ENCODE measurements at regions not wholly inside any gene's neighbourhood (a gene's known extent, or its start where the extent isn't known, plus 50 kb on each side); places are given as distances from the start of the nearest gene placed in this dataset.
"Not testable (repeated sequence)": the region's sequence is repeated elsewhere in the genome, so short reads cannot be mapped to it uniquely, and the experiment has no call there.

- no CpG with 5 or more reads among the region's 3 CpGs for WGBS
- H3K27me3 ChIP-seq (ENCODE audit: control insufficient read depth in 1 of 2, insufficient read depth in 1 of 2, low read length in 2 of 2); H3K4ac ChIP-seq (ENCODE audit: low read depth in 1 of 2, low read length in 2 of 2); H3K4me2 ChIP-seq (ENCODE audit: low read length, poor library complexity, severe bottlenecking); H2BK5ac ChIP-seq (ENCODE audit: low read depth, low read length, poor library complexity, severe bottlenecking); H2BK15ac ChIP-seq (ENCODE audit: low read depth, poor library complexity, severe bottlenecking); H3K36me3 ChIP-seq (ENCODE audit: control insufficient read depth in 1 of 2, insufficient read depth in 2 of 2, low read depth in 1 of 2, low read length in 2 of 2); H3K9ac ChIP-seq (ENCODE audit: low read length); H4K91ac ChIP-seq (ENCODE audit: low read length); H3K4me3 ChIP-seq (ENCODE audit: insufficient read depth in 1 of 2, low read depth in 1 of 2, low read length in 2 of 2); H4K8ac ChIP-seq (ENCODE audit: low read length); H3K18ac ChIP-seq (ENCODE audit: low read depth in 1 of 2, low read length in 2 of 2); H3K27ac ChIP-seq (ENCODE audit: low read length, poor library complexity, severe bottlenecking); DNase-seq; H2AK5ac ChIP-seq (ENCODE audit: low read length, severe bottlenecking); H2BK120ac ChIP-seq (ENCODE audit: low read depth, low read length); H2AFZ ChIP-seq (ENCODE audit: low read depth, low read length); H3K9me3 ChIP-seq (ENCODE audit: control insufficient read depth, low read length); H3K14ac ChIP-seq (ENCODE audit: low read length in 2 of 2); H2BK12ac ChIP-seq (ENCODE audit: low read length in 2 of 2); H3K4me1 ChIP-seq (ENCODE audit: control insufficient read depth, insufficient read depth, low read depth, low read length); H3K23ac ChIP-seq (ENCODE audit: low read length in 2 of 2); H3K79me1 ChIP-seq (replicated peaks; ENCODE audit: low read length, poor library complexity, severe bottlenecking): not testable (repeated sequence)
Observed at GRCh38 chr2:111583480-111583879, 300.5 kb downstream of the ANAPC1 start.

GRCh38 chr2:111584540-111584939 lies 299.5 kb downstream of the ANAPC1 start:
- H3K14ac ChIP-seq (ENCODE audit: low read length in 2 of 2); H3K4me2 ChIP-seq (ENCODE audit: low read length, poor library complexity, severe bottlenecking); H3K9me3 ChIP-seq (ENCODE audit: control insufficient read depth, low read length); H3K36me3 ChIP-seq (ENCODE audit: control insufficient read depth in 1 of 2, insufficient read depth in 2 of 2, low read depth in 1 of 2, low read length in 2 of 2); H3K79me1 ChIP-seq (replicated peaks; ENCODE audit: low read length, poor library complexity, severe bottlenecking); H2AFZ ChIP-seq (ENCODE audit: low read depth, low read length); H3K27me3 ChIP-seq (ENCODE audit: control insufficient read depth in 1 of 2, insufficient read depth in 1 of 2, low read length in 2 of 2); DNase-seq; H3K4ac ChIP-seq (ENCODE audit: low read depth in 1 of 2, low read length in 2 of 2); H2BK5ac ChIP-seq (ENCODE audit: low read depth, low read length, poor library complexity, severe bottlenecking); H2BK15ac ChIP-seq (ENCODE audit: low read depth, poor library complexity, severe bottlenecking); H3K27ac ChIP-seq (ENCODE audit: low read length, poor library complexity, severe bottlenecking); H3K23ac ChIP-seq (ENCODE audit: low read length in 2 of 2); H2BK120ac ChIP-seq (ENCODE audit: low read depth, low read length); H3K4me1 ChIP-seq (ENCODE audit: control insufficient read depth, insufficient read depth, low read depth, low read length); H4K8ac ChIP-seq (ENCODE audit: low read length); H2BK12ac ChIP-seq (ENCODE audit: low read length in 2 of 2); H2AK5ac ChIP-seq (ENCODE audit: low read length, severe bottlenecking); H4K91ac ChIP-seq (ENCODE audit: low read length); H3K9ac ChIP-seq (ENCODE audit: low read length); H3K4me3 ChIP-seq (ENCODE audit: insufficient read depth in 1 of 2, low read depth in 1 of 2, low read length in 2 of 2); H3K18ac ChIP-seq (ENCODE audit: low read depth in 1 of 2, low read length in 2 of 2): not testable (repeated sequence)
- no CpG with 5 or more reads among the region's 2 CpGs for WGBS

GRCh38 chr2:111584950-111585349 lies 299.0 kb downstream of the ANAPC1 start:
- no CpG with 5 or more reads among the region's 6 CpGs for WGBS
- H2AFZ ChIP-seq (ENCODE audit: low read depth, low read length), result not testable (repeated sequence)

GRCh38 chr2:111586014-111586413 lies 298.0 kb downstream of the ANAPC1 start:
- H4K8ac ChIP-seq (ENCODE audit: low read length); H3K23ac ChIP-seq (ENCODE audit: low read length in 2 of 2); H2BK15ac ChIP-seq (ENCODE audit: low read depth, poor library complexity, severe bottlenecking); H3K9ac ChIP-seq (ENCODE audit: low read length); H3K27me3 ChIP-seq (ENCODE audit: control insufficient read depth in 1 of 2, insufficient read depth in 1 of 2, low read length in 2 of 2); H3K14ac ChIP-seq (ENCODE audit: low read length in 2 of 2); H3K36me3 ChIP-seq (ENCODE audit: control insufficient read depth in 1 of 2, insufficient read depth in 2 of 2, low read depth in 1 of 2, low read length in 2 of 2); H2AFZ ChIP-seq (ENCODE audit: low read depth, low read length); H2BK12ac ChIP-seq (ENCODE audit: low read length in 2 of 2); H3K9me3 ChIP-seq (ENCODE audit: control insufficient read depth, low read length); DNase-seq; H3K4me3 ChIP-seq (ENCODE audit: insufficient read depth in 1 of 2, low read depth in 1 of 2, low read length in 2 of 2); H3K4me1 ChIP-seq (ENCODE audit: control insufficient read depth, insufficient read depth, low read depth, low read length); H3K18ac ChIP-seq (ENCODE audit: low read depth in 1 of 2, low read length in 2 of 2); H3K27ac ChIP-seq (ENCODE audit: low read length, poor library complexity, severe bottlenecking); H4K91ac ChIP-seq (ENCODE audit: low read length); H3K79me1 ChIP-seq (replicated peaks; ENCODE audit: low read length, poor library complexity, severe bottlenecking); H3K4ac ChIP-seq (ENCODE audit: low read depth in 1 of 2, low read length in 2 of 2); H3K4me2 ChIP-seq (ENCODE audit: low read length, poor library complexity, severe bottlenecking); H2AK5ac ChIP-seq (ENCODE audit: low read length, severe bottlenecking); H2BK120ac ChIP-seq (ENCODE audit: low read depth, low read length); H2BK5ac ChIP-seq (ENCODE audit: low read depth, low read length, poor library complexity, severe bottlenecking): not testable (repeated sequence)
- no CpG with 5 or more reads among the region's 2 CpGs for WGBS

More at GRCh38 chr2:111584950-111585349, 299.0 kb downstream of the ANAPC1 start:
- not testable (repeated sequence) for H3K4me1 ChIP-seq (ENCODE audit: control insufficient read depth, insufficient read depth, low read depth, low read length); H3K79me1 ChIP-seq (replicated peaks; ENCODE audit: low read length, poor library complexity, severe bottlenecking); DNase-seq; H3K9me3 ChIP-seq (ENCODE audit: control insufficient read depth, low read length); H3K4me2 ChIP-seq (ENCODE audit: low read length, poor library complexity, severe bottlenecking); H3K4me3 ChIP-seq (ENCODE audit: insufficient read depth in 1 of 2, low read depth in 1 of 2, low read length in 2 of 2); H3K36me3 ChIP-seq (ENCODE audit: control insufficient read depth in 1 of 2, insufficient read depth in 2 of 2, low read depth in 1 of 2, low read length in 2 of 2); H3K14ac ChIP-seq (ENCODE audit: low read length in 2 of 2); H4K8ac ChIP-seq (ENCODE audit: low read length); H3K9ac ChIP-seq (ENCODE audit: low read length); H3K27ac ChIP-seq (ENCODE audit: low read length, poor library complexity, severe bottlenecking); H2BK120ac ChIP-seq (ENCODE audit: low read depth, low read length); H2AK5ac ChIP-seq (ENCODE audit: low read length, severe bottlenecking); H3K23ac ChIP-seq (ENCODE audit: low read length in 2 of 2); H2BK12ac ChIP-seq (ENCODE audit: low read length in 2 of 2); H4K91ac ChIP-seq (ENCODE audit: low read length); H2BK5ac ChIP-seq (ENCODE audit: low read depth, low read length, poor library complexity, severe bottlenecking); H3K27me3 ChIP-seq (ENCODE audit: control insufficient read depth in 1 of 2, insufficient read depth in 1 of 2, low read length in 2 of 2); H2BK15ac ChIP-seq (ENCODE audit: low read depth, poor library complexity, severe bottlenecking)
- Histone ChIP-seq H3K18ac (ENCODE audit: low read depth in 1 of 2, low read length in 2 of 2) (peak overlapping the region in 1 of 2 experiments; percentile 52), H3K4ac (ENCODE audit: low read depth in 1 of 2, low read length in 2 of 2) (peak overlapping the region in 1 of 2 experiments; percentile 41)

Measured in mesenchymal stem cell (in vitro differentiated cells and primary cell).